Heart left ventricle (tissue), 13 donors: ENCODE measurements at regions not wholly inside any gene's neighbourhood (a gene's known extent, or its start where the extent isn't known, plus 50 kb on each side); places are given as distances from the start of the nearest gene placed in this dataset.

ENCODE experiments used
- POLR2A ChIP-seq, 2 donors: fragments of 450-650 bp; IDR thresholded peaks; one replicate each; pipeline ENCODE4 v1.6.1; 2017; ENCODE audit warnings: antibody characterized with exemption in 2 of 2, mild to moderate bottlenecking in 2 of 2, moderate library complexity in 2 of 2
- TF ChIP-seq, protein P1 (sequence below), 12 donors: fragments of 200-600 bp; sonication (generic) in 4 of 12; IDR thresholded peaks; one replicate each; pipeline versions ENCODE4 v1.5.0 to v1.8.0; 2018 to 2022; ENCODE audit warnings: antibody characterized with exemption in 12 of 12, mild to moderate bottlenecking in 5 of 12
- donor health status: ischemic (EF 13 %, LVEDD 7.1; RV severe dilation, severe dysfunction).
- donor health status: DM: no; HTN: yes; CAD: no.
- donor health status: DM: no; HTN: no; CAD: no.
- donor health status: ischemic (EF 25% LVEDD 6.9; RV normal size, moderate dysfunction).
- donor health status: ischemic (EF 25% LVEDD 5.7; RV mildly dilated, moderate dysfunction).
- donor health status: ischemic (EF 35%, LVEDD 5.7; RV mildly dilated, moderate dysfunction).
- donor health status: nonischemic (EF 11% LVEDD 7.7; RV severe dilation, severe dysfunction).
- donor health status: DM: yes; HTN: yes; CAD: no.
- donor health status: PGD.
- donor health status: ischemic (EF 29% LVEDD 5.4; RV normal size, mild dysfunction).
- donor health status: nonischemic (EF 23%, LVEDD 6.1; RV moderate dilation, normal function).

DNA sequence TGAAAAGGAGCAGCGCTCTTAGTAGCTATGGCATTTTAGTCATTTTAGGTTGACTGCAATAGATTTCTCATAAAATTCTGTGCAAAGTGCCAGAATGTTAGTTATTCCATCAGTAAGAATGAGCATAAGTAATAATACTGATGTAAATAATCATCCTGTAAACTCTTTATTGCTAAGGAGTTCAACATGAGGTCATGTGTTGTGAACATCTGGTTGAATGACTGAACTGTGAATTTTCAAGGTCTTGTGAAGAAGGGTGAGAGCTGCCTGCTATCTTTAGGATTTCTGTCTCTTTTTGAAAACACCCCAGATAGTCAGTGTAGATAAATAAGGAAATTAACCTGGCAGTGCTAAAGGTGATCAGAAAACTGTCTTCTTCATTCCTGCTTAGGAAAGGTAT is 333.4 kb upstream of the TBC1D5 start:
- TF ChIP-seq, protein P1, sequence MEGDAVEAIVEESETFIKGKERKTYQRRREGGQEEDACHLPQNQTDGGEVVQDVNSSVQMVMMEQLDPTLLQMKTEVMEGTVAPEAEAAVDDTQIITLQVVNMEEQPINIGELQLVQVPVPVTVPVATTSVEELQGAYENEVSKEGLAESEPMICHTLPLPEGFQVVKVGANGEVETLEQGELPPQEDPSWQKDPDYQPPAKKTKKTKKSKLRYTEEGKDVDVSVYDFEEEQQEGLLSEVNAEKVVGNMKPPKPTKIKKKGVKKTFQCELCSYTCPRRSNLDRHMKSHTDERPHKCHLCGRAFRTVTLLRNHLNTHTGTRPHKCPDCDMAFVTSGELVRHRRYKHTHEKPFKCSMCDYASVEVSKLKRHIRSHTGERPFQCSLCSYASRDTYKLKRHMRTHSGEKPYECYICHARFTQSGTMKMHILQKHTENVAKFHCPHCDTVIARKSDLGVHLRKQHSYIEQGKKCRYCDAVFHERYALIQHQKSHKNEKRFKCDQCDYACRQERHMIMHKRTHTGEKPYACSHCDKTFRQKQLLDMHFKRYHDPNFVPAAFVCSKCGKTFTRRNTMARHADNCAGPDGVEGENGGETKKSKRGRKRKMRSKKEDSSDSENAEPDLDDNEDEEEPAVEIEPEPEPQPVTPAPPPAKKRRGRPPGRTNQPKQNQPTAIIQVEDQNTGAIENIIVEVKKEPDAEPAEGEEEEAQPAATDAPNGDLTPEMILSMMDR (IDR thresholded peaks at IDR 0.05): no peak
- no peak for TF ChIP-seq POLR2A (IDR thresholded peaks at IDR 0.05)
